ENCODE measurements at regions not wholly inside any gene's neighbourhood (a gene's known extent, or its start where the extent isn't known, plus 50 kb on each side); places are given as distances from the start of the nearest gene placed in this dataset.
A peak's percentile ranks its signal among the peaks of the same experiment; 100 is the strongest.

- Histone ChIP-seq H3K27ac (no peak overlapping the region), H3K4me3 (no peak overlapping the region)
- DNase-seq (ENCODE audit: extremely low spot score in 2 of 2) = peak in 1 of 2 donors; percentile 98
These were observed 182.5 kb downstream of the MAFB start for GRCh38 chr20:40506537-40506939.

DNA sequence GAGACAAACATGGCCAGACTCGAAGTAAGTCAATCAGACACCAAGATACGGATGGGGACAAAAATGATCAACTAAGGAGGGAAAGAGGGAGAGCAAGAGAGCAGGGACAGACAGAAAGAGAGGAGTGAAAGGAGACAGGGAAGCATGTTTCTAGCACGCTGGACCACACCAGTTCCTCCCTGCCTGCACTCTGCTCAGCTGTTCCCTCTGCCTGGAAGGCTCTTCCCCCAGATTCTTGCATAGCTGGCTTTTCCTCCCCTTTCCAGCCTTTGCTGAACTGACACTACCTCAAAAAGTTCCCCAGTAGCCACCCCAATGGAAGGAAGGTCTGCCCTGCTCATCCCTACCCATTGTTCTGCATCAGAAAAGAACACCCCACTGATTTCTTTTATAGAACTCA lies 185.9 kb downstream of the MAFB start:
- Histone ChIP-seq H3K27me3 (no peaks in the 10 kb centered on the region), H3K9me3 (no peaks in the 10 kb centered on the region), H3K27ac (no peak overlapping the region), H3K4me3 (no peak overlapping the region), H3K36me3 (no peaks in the 10 kb centered on the region), H3K4me1 (peaks cover 15% of the 10 kb centered on the region)
- DNase-seq (ENCODE audit: extremely low spot score in 2 of 2) = no peak
- intact Hi-C loops (cut with DNase I) = loop anchor here (10.0 kb wide), 1 partner anchor 182 kb away; the partner anchor contains the start of gene MAFB
- no peak for TF ChIP-seq CTCF (IDR thresholded peaks at IDR 0.05)
- TF ChIP-seq POLR2A (IDR thresholded peaks at IDR 0.05) = no peak
- no peak for TF ChIP-seq POLR2AphosphoS5 (IDR thresholded peaks at IDR 0.05; ENCODE audit: insufficient read depth in 1 of 2, low read depth in 1 of 2)

More at GRCh38 chr20:40506537-40506939, 182.5 kb downstream of the MAFB start:
- intact Hi-C loops (cut with DNase I) = loop anchor here (10.0 kb wide), 1 partner anchor 178 kb away; the partner anchor contains the start of gene MAFB
- Histone ChIP-seq H3K9me3 (no peaks in the 10 kb centered on the region), H3K36me3 (no peaks in the 10 kb centered on the region), H3K27me3 (no peaks in the 10 kb centered on the region), H3K4me1 (peaks cover 24% of the 10 kb centered on the region)
- TF ChIP-seq POLR2AphosphoS5 (IDR thresholded peaks at IDR 0.05; ENCODE audit: insufficient read depth in 1 of 2, low read depth in 1 of 2) (peak; percentile 78 to 88), POLR2A (IDR thresholded peaks at IDR 0.05) (no peak)

- DNase-seq (ENCODE audit: extremely low spot score in 2 of 2) = no peak
- peaks cover 15% of the 10 kb centered on the region for H3K4me1 ChIP-seq
- TF ChIP-seq CTCF (IDR thresholded peaks at IDR 0.05) (no peak), POLR2A (IDR thresholded peaks at IDR 0.05) (no peak), POLR2AphosphoS5 (IDR thresholded peaks at IDR 0.05; ENCODE audit: insufficient read depth in 1 of 2, low read depth in 1 of 2) (no peak)
- H3K27me3 ChIP-seq = no peaks in the 10 kb centered on the region
- H3K27ac ChIP-seq = no peak overlapping the region
- no peaks in the 10 kb centered on the region for H3K36me3 ChIP-seq
- H3K9me3 ChIP-seq = no peaks in the 10 kb centered on the region
- H3K4me3 ChIP-seq = no peak overlapping the region
- intact Hi-C loops (cut with DNase I) = loop anchor here (10.0 kb wide), 1 partner anchor 182 kb away; the partner anchor contains the start of gene MAFB
These were observed 186.5 kb downstream of the MAFB start for GRCh38 chr20:40502576-40502975.

DNA sequence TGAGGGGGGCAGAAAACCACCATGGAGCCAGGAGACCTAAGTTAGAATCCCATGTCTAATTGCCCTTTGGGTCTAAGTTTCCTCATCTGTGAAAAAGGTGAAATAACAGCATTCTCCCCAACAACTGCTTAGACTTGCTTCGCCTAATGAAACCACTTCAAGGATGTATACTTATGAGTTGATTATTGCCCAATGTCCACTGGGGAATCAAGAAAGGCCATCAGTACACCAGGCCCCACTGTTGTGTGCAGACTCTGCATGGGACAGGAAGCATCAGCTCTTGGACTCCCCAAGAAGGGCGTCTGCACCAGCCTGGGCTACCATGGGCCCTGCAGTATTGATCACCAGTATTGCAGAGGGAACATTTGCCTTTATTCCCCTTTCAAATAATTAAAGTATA lies 189.6 kb downstream of the MAFB start:
- intact Hi-C loops (cut with DNase I) = no loop called here
- Histone ChIP-seq H3K27me3 (no peaks in the 10 kb centered on the region), H3K4me3 (no peak overlapping the region), H3K27ac (no peak overlapping the region), H3K4me1 (no peaks in the 10 kb centered on the region), H3K9me3 (no peaks in the 10 kb centered on the region), H3K36me3 (no peaks in the 10 kb centered on the region)
- TF ChIP-seq POLR2A (IDR thresholded peaks at IDR 0.05) (no peak), POLR2AphosphoS5 (IDR thresholded peaks at IDR 0.05; ENCODE audit: insufficient read depth in 1 of 2, low read depth in 1 of 2) (no peak), CTCF (IDR thresholded peaks at IDR 0.05) (no peak)
- no peak for DNase-seq (ENCODE audit: extremely low spot score in 2 of 2)

DNA sequence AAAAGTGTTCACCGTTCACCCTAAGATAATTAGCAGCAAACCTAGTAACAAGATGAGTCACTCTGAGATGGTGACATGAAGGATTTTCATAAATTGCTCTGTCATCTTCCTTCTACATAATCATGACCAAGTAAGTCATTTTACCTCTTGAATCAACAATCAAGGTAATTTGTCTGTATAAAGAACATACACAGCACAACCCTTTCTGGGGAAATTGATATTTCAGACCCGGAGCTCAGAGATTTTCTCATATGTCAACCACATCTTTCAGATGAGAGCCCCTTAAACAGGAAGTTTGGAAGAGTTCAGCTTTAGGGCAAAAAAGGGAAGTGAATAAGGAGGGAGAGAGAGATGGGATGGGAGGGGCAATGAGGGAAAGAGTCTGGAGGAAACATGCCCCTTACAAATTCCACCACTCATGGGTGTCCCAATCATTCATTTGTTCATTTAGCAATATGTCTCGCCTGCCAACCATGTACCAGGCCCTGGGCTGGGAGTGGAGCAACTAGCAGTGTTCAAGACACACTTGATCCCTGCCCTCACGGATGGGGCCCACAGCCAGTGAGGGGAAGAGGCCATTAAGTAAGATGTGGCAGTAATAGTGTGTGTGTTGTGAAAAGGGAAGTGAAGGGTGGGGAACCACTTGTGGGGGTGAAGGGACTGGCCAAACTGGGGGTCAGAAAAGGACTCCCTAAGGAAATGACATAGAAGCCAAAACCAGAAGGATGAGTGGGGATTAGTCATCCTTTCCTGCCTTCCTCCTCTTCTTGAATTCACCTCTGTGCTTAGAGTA lies 190.9 kb downstream of the MAFB start:
- Histone ChIP-seq H3K4me3 (no peak overlapping the region), H3K36me3 (no peaks in the 10 kb centered on the region), H3K9me3 (no peaks in the 10 kb centered on the region), H3K27me3 (no peaks in the 10 kb centered on the region), H3K27ac (no peak overlapping the region), H3K4me1 (no peaks in the 10 kb centered on the region)
- no peak for DNase-seq (ENCODE audit: extremely low spot score in 2 of 2)
- intact Hi-C loops (cut with DNase I) = no loop called here
- TF ChIP-seq CTCF (IDR thresholded peaks at IDR 0.05) (no peak), POLR2A (IDR thresholded peaks at IDR 0.05) (no peak), POLR2AphosphoS5 (IDR thresholded peaks at IDR 0.05; ENCODE audit: insufficient read depth in 1 of 2, low read depth in 1 of 2) (no peak)
